HEK293 (cell line): ENCODE measurements at regions not wholly inside any gene's neighbourhood (a gene's known extent, or its start where the extent isn't known, plus 50 kb on each side); places are given as distances from the start of the nearest gene placed in this dataset.

Experiments
- CTCF ChIA-PET: fragments of 350-600 bp; formaldehyde crosslinking; extraction: SDS; loops from one replicate; lab custom pipeline; 2021; ENCODE audit warnings: antibody characterized with exemption; lab: Yijun Ruan, JAX
- POLR2A ChIA-PET: fragments of 300-600 bp; formaldehyde crosslinking; extraction: SDS; loops from one replicate; lab custom pipeline; 2020; ENCODE audit warnings: antibody characterized with exemption, inconsistent platforms; lab: Yijun Ruan, JAX
- H3K27ac ChIP-seq: fragments of 200-500 bp; sonication (Bioruptor generic); 2 replicates; pipeline ENCODE4 v1.5.1; 2014; ENCODE audit warnings: low read depth, low read length, control low read depth, inconsistent platforms; ENCODE audit errors: extremely low read depth
- H3K36me3 ChIP-seq, 2 experiments: fragments of 200-500 bp in 1 of 2; sonication (Bioruptor generic) in 1 of 2; 1 replicate in 1 of 2; 2 replicates in 1 of 2; pipeline ENCODE4 v1.5.1; 2014 to 2017; ENCODE audit warnings: inconsistent platforms in 2 of 2, low read length in 2 of 2; ENCODE audit not compliant: control insufficient read depth in 2 of 2, insufficient read depth in 1 of 2
- H3K4me1 ChIP-seq: fragments of 200-500 bp; sonication (Bioruptor generic); 2 replicates; pipeline ENCODE4 v1.5.1; 2014; ENCODE audit warnings: mild to moderate bottlenecking, low read length, inconsistent platforms; ENCODE audit not compliant: control insufficient read depth, insufficient read depth
- H3K4me3 ChIP-seq: 2 replicates; pipeline ENCODE4 v1.5.1; 2011; ENCODE audit warnings: low read depth, mild to moderate bottlenecking, control low read depth, low read length, moderate library complexity
- H3K9me3 ChIP-seq: fragments of 200-500 bp; sonication (Bioruptor generic); 2 replicates; pipeline ENCODE4 v1.5.1; 2014; ENCODE audit warnings: low read depth, low read length, inconsistent platforms; ENCODE audit not compliant: control insufficient read depth, insufficient read depth
- HOXC10 ChIP-seq: sonication (generic); formaldehyde crosslinking; IDR thresholded peaks from 2 replicates; pipeline ENCODE4 v1.8.1; 2023; ENCODE audit warnings: mild to moderate bottlenecking, missing genetic modification reagents
- KLF16 ChIP-seq: fragments of 450-650 bp; formaldehyde crosslinking; IDR thresholded peaks from 2 replicates; pipeline ENCODE4 v1.5.1; 2017; ENCODE audit warnings: missing biosample characterization, missing genetic modification characterization
- KLF17 ChIP-seq: fragments of 450-650 bp; formaldehyde crosslinking; IDR thresholded peaks from 2 replicates; pipeline ENCODE4 v1.5.1; 2016; ENCODE audit warnings: missing biosample characterization, missing genetic modification characterization
- PRDM1 ChIP-seq: fragments of 450-650 bp; formaldehyde crosslinking; IDR thresholded peaks from 2 replicates; pipeline ENCODE4; 2016; ENCODE audit warnings: missing biosample characterization, missing genetic modification characterization
- PRDM2 ChIP-seq: fragments of 450-650 bp; formaldehyde crosslinking; IDR thresholded peaks from 2 replicates; pipeline ENCODE4 v1.5.1; 2016; ENCODE audit warnings: missing biosample characterization, missing genetic modification characterization, borderline replicate concordance
- PRDM4 ChIP-seq: fragments of 450-650 bp; formaldehyde crosslinking; IDR thresholded peaks from 2 replicates; pipeline ENCODE4 v1.5.1; 2017; ENCODE audit warnings: missing biosample characterization, missing genetic modification characterization
- TCF7L2 ChIP-seq: IDR thresholded peaks from 2 replicates; pipeline ENCODE4 v1.6.1; 2011; ENCODE audit warnings: low read depth, mild to moderate bottlenecking, inconsistent platforms, low read length, moderate library complexity, borderline replicate concordance
- TSHZ1 ChIP-seq: fragments of 450-650 bp; formaldehyde crosslinking; IDR thresholded peaks from 2 replicates; pipeline ENCODE4 v1.5.1; 2016; ENCODE audit warnings: missing biosample characterization, missing genetic modification characterization, borderline replicate concordance
- ZBTB21 ChIP-seq: fragments of 450-650 bp; formaldehyde crosslinking; IDR thresholded peaks from 2 replicates; pipeline ENCODE4 v1.5.1; 2017; ENCODE audit warnings: missing biosample characterization, missing genetic modification characterization
- ZFP41 ChIP-seq: fragments of 450-650 bp; formaldehyde crosslinking; IDR thresholded peaks from 2 replicates; pipeline ENCODE4 v1.5.1; 2016; ENCODE audit warnings: missing biosample characterization, missing genetic modification characterization, borderline replicate concordance
- ZIC2 ChIP-seq: fragments of 450-650 bp; formaldehyde crosslinking; IDR thresholded peaks from 2 replicates; pipeline ENCODE4 v1.5.1; 2016; ENCODE audit warnings: missing biosample characterization, missing genetic modification characterization
- ZNF169 ChIP-seq: fragments of 450-650 bp; formaldehyde crosslinking; IDR thresholded peaks from 2 replicates; pipeline ENCODE4 v1.5.1; 2016; ENCODE audit warnings: missing biosample characterization, missing genetic modification characterization
- ZNF366 ChIP-seq: fragments of 450-650 bp; formaldehyde crosslinking; conservative IDR thresholded peaks from 2 replicates; pipeline ENCODE4 v1.5.1; 2016; ENCODE audit warnings: missing biosample characterization, missing genetic modification characterization
- ZNF423 ChIP-seq: fragments of 450-650 bp; formaldehyde crosslinking; IDR thresholded peaks from 2 replicates; pipeline ENCODE4 v1.5.1; 2016; ENCODE audit warnings: missing biosample characterization, missing genetic modification characterization
- ZNF488 ChIP-seq: fragments of 450-650 bp; formaldehyde crosslinking; IDR thresholded peaks from 2 replicates; pipeline ENCODE4 v1.5.1; 2016; ENCODE audit warnings: missing biosample characterization, missing genetic modification characterization
- ZNF514 ChIP-seq: fragments of 450-650 bp; formaldehyde crosslinking; IDR thresholded peaks from 2 replicates; pipeline ENCODE4 v1.5.1; 2016; ENCODE audit warnings: missing biosample characterization, missing genetic modification characterization
- ZNF521 ChIP-seq: fragments of 450-650 bp; formaldehyde crosslinking; IDR thresholded peaks from 2 replicates; pipeline ENCODE4 v1.5.1; 2017; ENCODE audit warnings: missing biosample characterization, mild to moderate bottlenecking, missing genetic modification characterization
- ZNF561 ChIP-seq: fragments of 450-650 bp; IDR thresholded peaks from 2 replicates; pipeline ENCODE4 v1.5.1; 2018; ENCODE audit warnings: missing biosample characterization, missing genetic modification characterization, borderline replicate concordance
- ZNF610 ChIP-seq: fragments of 450-650 bp; formaldehyde crosslinking; IDR thresholded peaks from 2 replicates; pipeline ENCODE4 v1.5.1; 2016; ENCODE audit warnings: missing biosample characterization, missing genetic modification characterization, borderline replicate concordance

DNA sequence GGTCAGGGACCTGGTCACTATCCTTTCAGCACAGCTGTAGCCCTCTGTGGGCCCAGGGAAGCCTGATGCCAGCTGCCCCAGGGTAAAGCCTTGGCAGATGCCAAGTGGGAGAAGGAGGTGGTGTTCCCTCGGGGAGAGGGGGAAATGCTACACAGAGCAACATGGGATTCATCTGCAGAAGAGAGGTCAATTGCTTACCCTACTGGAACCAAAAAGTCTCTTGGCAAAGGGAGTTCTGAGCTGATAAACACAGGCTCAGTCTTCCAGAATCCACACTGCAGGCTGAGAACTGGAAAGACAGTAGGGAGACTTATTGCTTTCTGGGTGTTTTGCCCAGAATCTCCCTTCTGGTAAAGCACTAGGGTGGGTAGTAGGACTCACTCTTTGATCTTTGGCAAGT lies 100.1 kb upstream of the NEO1 start:
- TF ChIP-seq KLF17 = no peak
- no peak for TF ChIP-seq TCF7L2
- no peak for TF ChIP-seq PRDM1
- no peak for TF ChIP-seq ZNF561
- no peak for TF ChIP-seq ZNF423
- no peak for TF ChIP-seq ZNF488 (tag by site-specific recombination)
- TF ChIP-seq ZNF610 (tag by site-specific recombination) = no peak
- no peak for TF ChIP-seq PRDM2 (tag by site-specific recombination)
- TF ChIP-seq HOXC10 (CRISPR knock-in tag) = no peak
- no peak for TF ChIP-seq ZNF521 (tag by site-specific recombination)
- no peak for TF ChIP-seq ZNF514 (tag by site-specific recombination)
- TF ChIP-seq, all 188 proteins: peak for 0
- ChIA-PET CTCF (interaction anchor here (0.6 kb wide), 1 partner anchor 31 kb away, joined by 3 read pairs; no protein-coding TSS in a partner anchor), POLR2A (no interaction called here)
- H3K9me3 ChIP-seq = no peaks in the 10 kb centered on the region
- H3K4me1 ChIP-seq = no peaks in the 10 kb centered on the region
- H3K36me3 ChIP-seq = no peaks in the 10 kb centered on the region
- H3K27ac ChIP-seq = no peak overlapping the region
- no peak overlapping the region for H3K4me3 ChIP-seq

DNA sequence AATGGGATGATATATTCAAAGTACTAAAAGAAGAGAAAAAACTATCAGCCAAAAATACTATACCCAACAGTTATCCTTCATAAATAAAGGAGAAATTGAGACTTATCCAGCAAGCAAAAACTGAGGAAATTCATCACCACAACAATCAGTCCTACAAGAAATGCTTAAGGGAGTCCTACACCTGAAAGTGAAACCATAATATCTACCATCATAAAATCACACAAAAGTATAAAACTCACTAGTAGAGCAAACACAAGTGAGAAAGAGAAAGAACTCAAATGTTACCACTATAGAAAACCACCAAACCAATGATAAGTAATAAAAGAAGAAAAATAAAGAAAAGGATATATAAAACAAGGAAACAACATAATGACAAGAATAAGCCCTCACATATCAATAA lies 103.6 kb upstream of the NEO1 start:
- no peak overlapping the region for H3K27ac ChIP-seq
- H3K4me1 ChIP-seq = no peaks in the 10 kb centered on the region
- POLR2A ChIA-PET = no interaction called here
- no peak for TF ChIP-seq ZIC2 (tag by site-specific recombination)
- TF ChIP-seq PRDM4 = no peak
- no peak for TF ChIP-seq ZBTB21
- no peak for TF ChIP-seq ZFP41
- no peak for TF ChIP-seq TSHZ1 (tag by site-specific recombination)
- TF ChIP-seq KLF16 = no peak
- TF ChIP-seq ZNF366 (tag by site-specific recombination) = no peak
- TF ChIP-seq ZNF169 (tag by site-specific recombination) = no peak
- TF ChIP-seq, all 188 proteins: peak for 0
- no peaks in the 10 kb centered on the region for H3K9me3 ChIP-seq
- no peaks in the 10 kb centered on the region for H3K36me3 ChIP-seq
- no peak overlapping the region for H3K4me3 ChIP-seq
- CTCF ChIA-PET = interaction anchor here (0.7 kb wide), 1 partner anchor 113 kb away, joined by 3 read pairs; no protein-coding TSS in a partner anchor
